ENCODE measurements at regions not wholly inside any gene's neighbourhood (a gene's known extent, or its start where the extent isn't known, plus 50 kb on each side); places are given as distances from the start of the nearest gene placed in this dataset.

DNA sequence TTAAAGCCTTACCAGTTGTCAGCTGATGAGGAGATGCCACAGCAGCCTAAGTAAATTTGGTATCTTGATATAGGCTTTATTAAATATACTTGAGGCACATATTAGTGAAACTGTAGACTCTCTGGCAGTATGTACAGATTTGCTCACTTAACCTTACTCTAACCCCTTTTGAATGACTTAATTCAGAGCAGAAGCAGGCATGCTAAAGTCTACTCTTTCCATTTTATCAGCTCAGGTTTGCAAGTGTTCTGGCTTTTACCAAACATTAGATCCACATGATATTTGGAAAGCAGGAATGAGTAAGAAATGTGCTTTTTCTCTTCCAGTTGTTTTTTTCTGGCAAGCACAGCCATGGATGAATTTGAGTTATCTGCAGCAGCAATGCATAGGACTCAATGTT is 541.0 kb upstream of the PCDH9 start:
- TF ChIP-seq, protein P1, sequence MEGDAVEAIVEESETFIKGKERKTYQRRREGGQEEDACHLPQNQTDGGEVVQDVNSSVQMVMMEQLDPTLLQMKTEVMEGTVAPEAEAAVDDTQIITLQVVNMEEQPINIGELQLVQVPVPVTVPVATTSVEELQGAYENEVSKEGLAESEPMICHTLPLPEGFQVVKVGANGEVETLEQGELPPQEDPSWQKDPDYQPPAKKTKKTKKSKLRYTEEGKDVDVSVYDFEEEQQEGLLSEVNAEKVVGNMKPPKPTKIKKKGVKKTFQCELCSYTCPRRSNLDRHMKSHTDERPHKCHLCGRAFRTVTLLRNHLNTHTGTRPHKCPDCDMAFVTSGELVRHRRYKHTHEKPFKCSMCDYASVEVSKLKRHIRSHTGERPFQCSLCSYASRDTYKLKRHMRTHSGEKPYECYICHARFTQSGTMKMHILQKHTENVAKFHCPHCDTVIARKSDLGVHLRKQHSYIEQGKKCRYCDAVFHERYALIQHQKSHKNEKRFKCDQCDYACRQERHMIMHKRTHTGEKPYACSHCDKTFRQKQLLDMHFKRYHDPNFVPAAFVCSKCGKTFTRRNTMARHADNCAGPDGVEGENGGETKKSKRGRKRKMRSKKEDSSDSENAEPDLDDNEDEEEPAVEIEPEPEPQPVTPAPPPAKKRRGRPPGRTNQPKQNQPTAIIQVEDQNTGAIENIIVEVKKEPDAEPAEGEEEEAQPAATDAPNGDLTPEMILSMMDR (IDR thresholded peaks at IDR 0.05) = no peak
- no peak for TF ChIP-seq POLR2A (IDR thresholded peaks at IDR 0.05)

Data from lower leg skin (tissue), 3 donors.